ENCODE measurements at regions not wholly inside any gene's neighbourhood (a gene's known extent, or its start where the extent isn't known, plus 50 kb on each side); places are given as distances from the start of the nearest gene placed in this dataset.

DNA sequence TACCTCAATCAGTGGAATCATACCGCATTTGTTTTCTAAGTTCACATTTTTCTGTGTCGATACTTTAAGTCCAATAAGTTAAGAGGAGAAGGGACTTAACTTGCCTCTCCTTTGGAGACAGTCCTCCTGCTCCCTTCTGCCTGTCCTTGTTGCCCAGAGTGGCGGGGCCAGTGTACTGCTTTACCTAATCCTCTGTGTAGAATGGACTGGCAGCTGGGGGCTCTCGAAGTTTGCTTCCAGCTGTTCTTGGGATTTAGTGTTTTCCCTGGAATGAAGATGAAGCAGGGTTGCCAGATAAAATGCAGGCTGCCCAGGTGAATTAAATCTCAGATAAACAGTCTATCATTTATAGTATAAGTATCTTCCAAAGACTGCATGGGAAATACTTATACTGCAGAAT, 287.6 kb upstream of the C2CD4B start:
- H3K36me3 Mint-ChIP-seq (ENCODE audit: low read depth) = no peaks in the 10 kb centered on the region
- no peaks in the 10 kb centered on the region for H3K27me3 Mint-ChIP-seq (ENCODE audit: low read depth)
- no peak overlapping the region for H3K4me3 Mint-ChIP-seq
- no peaks in the 10 kb centered on the region for H3K9me3 Mint-ChIP-seq
- H3K27ac Mint-ChIP-seq = no peak overlapping the region
- H3K4me1 Mint-ChIP-seq (ENCODE audit: low read depth) = no peaks in the 10 kb centered on the region

- Mint-ChIP-seq H3K4me3 (no peak overlapping the region), H3K9me3 (no peaks in the 10 kb centered on the region), H3K4me1 (ENCODE audit: low read depth) (no peaks in the 10 kb centered on the region), H3K27me3 (ENCODE audit: low read depth) (no peaks in the 10 kb centered on the region), H3K36me3 (ENCODE audit: low read depth) (no peaks in the 10 kb centered on the region), H3K27ac (no peak overlapping the region)
These were observed 288.3 kb upstream of the C2CD4B start for GRCh38 chr15:62453375-62453774.

DNA sequence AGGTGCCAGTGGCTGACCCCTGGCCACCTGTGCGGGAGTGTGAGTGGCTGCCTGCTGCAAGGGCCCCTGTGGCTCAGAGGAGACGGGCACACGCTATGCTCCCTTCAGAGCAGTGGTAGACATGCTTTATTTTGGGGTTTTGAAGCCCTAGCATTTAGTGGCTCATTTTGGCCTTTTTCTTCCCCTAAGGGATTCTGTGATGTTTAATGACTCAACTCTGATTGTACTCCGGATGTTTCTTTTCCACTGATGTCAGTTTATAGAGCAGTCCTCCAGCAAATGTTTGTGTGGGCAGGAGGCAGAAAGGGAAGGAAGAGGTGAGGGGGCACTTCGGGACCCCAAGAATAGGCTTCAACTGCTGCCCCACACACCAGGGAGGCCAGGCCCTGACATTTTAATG, 288.9 kb upstream of the C2CD4B start:
- H3K4me3 Mint-ChIP-seq = no peak overlapping the region

DNA sequence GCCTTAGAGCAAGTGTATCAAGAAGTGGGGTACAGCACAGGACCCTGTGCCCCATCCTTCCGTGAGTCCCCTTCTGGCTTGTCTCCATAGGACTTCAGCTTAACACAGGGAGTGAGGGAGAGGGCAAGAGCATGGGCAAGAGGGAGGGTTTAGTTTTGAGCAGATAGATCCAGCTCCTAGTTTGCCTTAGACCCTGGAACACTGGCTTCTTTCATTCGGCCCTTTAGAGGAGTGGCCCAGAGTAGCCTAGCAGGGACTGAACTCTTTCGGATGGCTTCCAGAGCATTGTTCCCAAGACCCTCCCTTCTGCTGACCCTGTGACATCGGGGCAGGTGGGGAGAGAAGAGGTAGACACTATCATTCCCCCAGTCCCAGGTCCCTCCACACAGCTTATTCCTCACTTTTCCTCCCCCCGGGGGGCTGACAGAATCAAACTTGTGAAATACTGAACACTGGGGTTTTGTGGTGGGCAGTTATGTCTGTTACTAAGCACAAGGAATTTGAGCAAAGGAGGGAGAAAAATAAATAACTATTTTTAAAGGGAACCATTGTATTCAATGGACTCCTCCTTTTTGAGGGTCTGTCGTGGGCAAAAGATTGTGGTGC, 289.6 kb upstream of the C2CD4B start:
- no peaks in the 10 kb centered on the region for H3K4me1 Mint-ChIP-seq (ENCODE audit: low read depth)
- H3K36me3 Mint-ChIP-seq (ENCODE audit: low read depth) = no peaks in the 10 kb centered on the region
- H3K27me3 Mint-ChIP-seq (ENCODE audit: low read depth) = no peaks in the 10 kb centered on the region
- H3K27ac Mint-ChIP-seq = no peak overlapping the region
- H3K4me3 Mint-ChIP-seq = no peak overlapping the region
- no peaks in the 10 kb centered on the region for H3K9me3 Mint-ChIP-seq

More for the DNA sequence above, 288.9 kb upstream of the C2CD4B start:
- Mint-ChIP-seq H3K27me3 (ENCODE audit: low read depth) (no peaks in the 10 kb centered on the region), H3K36me3 (ENCODE audit: low read depth) (no peaks in the 10 kb centered on the region), H3K9me3 (no peaks in the 10 kb centered on the region), H3K27ac (no peak overlapping the region), H3K4me1 (ENCODE audit: low read depth) (no peaks in the 10 kb centered on the region)

- Mint-ChIP-seq H3K36me3 (ENCODE audit: low read depth) (no peaks in the 10 kb centered on the region), H3K4me1 (ENCODE audit: low read depth) (no peaks in the 10 kb centered on the region), H3K4me3 (no peak overlapping the region), H3K27ac (no peak overlapping the region), H3K9me3 (no peaks in the 10 kb centered on the region), H3K27me3 (ENCODE audit: low read depth) (no peaks in the 10 kb centered on the region)
These were observed 290.4 kb upstream of the C2CD4B start for GRCh38 chr15:62455441-62455921.

DNA sequence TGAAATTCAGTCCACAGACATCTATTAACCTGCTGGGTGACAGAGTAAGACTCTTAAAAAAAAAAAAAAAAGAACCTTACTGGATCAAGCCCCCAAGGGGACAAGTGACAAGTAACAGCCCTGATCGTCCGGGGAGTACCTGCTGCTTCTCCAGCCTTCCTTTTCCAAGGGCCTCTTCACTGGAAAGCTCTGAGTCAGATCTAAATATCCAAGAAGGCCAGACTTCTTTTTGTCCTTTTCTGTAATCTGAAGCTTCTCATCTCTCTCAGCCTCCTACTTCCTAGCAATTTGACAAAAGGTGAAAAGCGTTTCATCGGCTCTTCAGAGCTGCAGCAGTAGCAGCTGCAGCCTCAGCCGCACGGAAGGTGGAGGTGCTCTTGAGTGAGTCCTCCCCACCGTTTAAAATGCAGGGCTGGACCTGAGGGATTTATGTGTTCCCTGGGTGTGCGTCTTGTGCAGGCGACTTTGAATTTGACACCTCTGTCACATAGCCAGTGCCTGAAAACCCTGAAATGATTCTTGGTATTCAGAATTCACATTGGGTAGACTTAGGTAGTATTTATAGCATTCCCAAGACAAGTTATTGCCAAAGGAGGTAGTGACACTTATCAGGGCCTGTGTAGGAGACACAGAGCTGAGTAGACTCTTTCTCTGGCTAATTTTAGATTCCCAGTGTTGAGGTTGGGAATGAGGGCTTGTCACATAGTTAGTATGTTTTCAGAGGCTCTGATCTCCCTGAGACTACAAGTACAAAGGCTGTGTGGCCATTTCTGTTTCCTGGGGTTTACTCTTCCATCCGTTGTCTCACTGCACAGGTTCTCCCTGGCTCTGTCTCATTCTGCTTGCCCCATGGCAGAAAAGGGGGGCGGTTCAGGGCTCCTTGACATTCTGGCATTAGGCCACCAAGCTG, 291.2 kb upstream of the C2CD4B start:
- H3K27me3 Mint-ChIP-seq (ENCODE audit: low read depth) = no peaks in the 10 kb centered on the region
- no peaks in the 10 kb centered on the region for H3K4me1 Mint-ChIP-seq (ENCODE audit: low read depth)
- H3K4me3 Mint-ChIP-seq = no peak overlapping the region
- no peaks in the 10 kb centered on the region for H3K36me3 Mint-ChIP-seq (ENCODE audit: low read depth)
- no peak overlapping the region for H3K27ac Mint-ChIP-seq
- H3K9me3 Mint-ChIP-seq = no peaks in the 10 kb centered on the region

DNA sequence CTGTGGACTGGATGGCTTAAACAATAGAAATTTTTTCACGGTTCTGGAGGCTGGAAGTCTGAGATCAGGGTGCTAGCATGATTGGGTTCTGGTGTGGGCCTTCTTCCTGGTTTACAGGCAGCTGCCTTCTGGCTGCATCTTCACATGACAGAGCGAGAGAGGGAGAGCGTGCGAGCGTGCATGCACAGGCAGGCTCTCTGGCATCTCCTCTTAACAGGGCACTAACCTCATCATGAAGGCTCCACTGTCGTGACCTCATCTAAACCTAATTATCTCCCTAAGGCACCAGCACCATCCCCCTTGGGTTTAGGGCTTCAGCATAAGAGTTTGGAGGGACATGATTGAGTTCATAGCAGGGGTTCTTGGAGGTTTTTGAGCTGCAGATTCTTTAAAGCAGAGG, 292.0 kb upstream of the C2CD4B start:
- H3K36me3 Mint-ChIP-seq (ENCODE audit: low read depth) = no peaks in the 10 kb centered on the region

DNA sequence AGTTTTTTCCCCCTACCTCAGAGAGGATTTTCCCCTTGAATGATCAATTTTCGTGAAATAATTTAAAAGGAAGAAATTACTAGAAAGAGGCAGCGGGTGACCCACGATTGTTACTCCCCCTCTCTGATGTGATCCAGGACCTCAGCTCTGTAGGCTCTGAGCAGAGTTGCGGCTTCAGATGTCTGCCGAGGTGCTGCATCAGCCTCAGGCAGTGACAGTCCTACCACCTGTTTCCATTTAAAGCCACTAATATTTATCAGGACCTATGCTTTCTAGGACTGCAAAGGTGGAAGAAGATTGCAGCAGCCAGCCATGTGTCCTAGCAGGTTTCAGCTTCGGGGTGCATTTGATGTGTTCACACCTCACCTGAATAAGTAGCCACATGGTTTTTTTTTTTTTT, 294.8 kb upstream of the C2CD4B start:
- Mint-ChIP-seq H3K4me1 (ENCODE audit: low read depth) (no peaks in the 10 kb centered on the region), H3K9me3 (no peaks in the 10 kb centered on the region), H3K4me3 (no peak overlapping the region), H3K27ac (no peak overlapping the region), H3K36me3 (ENCODE audit: low read depth) (no peaks in the 10 kb centered on the region), H3K27me3 (ENCODE audit: low read depth) (peaks cover 7% of the 10 kb centered on the region)

More for the DNA sequence above, 292.0 kb upstream of the C2CD4B start:
- Mint-ChIP-seq H3K9me3 (no peaks in the 10 kb centered on the region), H3K27me3 (ENCODE audit: low read depth) (peaks cover 4% of the 10 kb centered on the region), H3K4me3 (no peak overlapping the region), H3K4me1 (ENCODE audit: low read depth) (no peaks in the 10 kb centered on the region), H3K27ac (no peak overlapping the region)

DNA sequence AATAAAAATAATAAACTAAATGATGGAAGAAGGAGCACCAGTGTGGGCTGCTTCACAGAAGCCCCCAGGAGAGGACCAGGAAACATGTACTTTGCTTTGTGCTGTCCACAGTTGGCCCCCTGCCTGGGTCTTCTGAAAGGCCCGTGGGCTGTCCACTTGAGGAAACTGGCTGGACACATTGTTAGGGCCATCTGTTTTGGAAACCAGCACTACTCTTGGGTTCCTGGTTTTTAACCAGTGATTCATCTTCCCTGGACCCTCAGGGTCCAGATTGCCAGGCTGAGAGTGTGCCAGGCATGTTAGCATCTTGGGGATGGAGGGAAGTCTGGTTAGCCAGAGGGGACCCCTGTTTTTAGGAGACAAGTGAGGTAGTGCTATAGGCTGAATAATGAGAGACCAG, 297.2 kb upstream of the C2CD4B start:
- Mint-ChIP-seq H3K9me3 (no peaks in the 10 kb centered on the region), H3K4me1 (ENCODE audit: low read depth) (no peaks in the 10 kb centered on the region), H3K4me3 (no peak overlapping the region), H3K27me3 (ENCODE audit: low read depth) (peaks cover 11% of the 10 kb centered on the region), H3K36me3 (ENCODE audit: low read depth) (no peaks in the 10 kb centered on the region), H3K27ac (no peak overlapping the region)

DNA sequence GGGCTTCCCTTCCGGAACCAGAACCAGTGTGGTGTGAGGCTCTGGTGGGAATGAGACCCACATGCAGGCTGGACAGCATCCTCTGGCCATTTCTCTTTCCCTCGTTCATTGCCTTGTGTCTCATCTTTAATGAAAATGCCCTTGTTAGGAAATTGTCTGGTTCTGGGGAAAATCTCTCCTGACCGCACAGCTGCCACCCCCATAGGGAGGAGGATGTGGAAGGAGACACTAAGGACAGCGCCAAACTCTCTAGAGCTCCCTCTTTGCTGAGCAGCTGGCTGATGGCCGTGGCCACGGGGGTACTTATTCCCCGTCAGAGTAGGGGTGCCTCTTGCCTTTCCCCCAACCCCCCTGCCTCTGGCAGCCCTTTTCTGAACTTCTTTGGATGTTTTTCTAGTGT, 297.6 kb upstream of the C2CD4B start:
- Mint-ChIP-seq H3K9me3 (no peaks in the 10 kb centered on the region), H3K36me3 (ENCODE audit: low read depth) (no peaks in the 10 kb centered on the region), H3K4me3 (no peak overlapping the region), H3K27me3 (ENCODE audit: low read depth) (peaks cover 11% of the 10 kb centered on the region), H3K4me1 (ENCODE audit: low read depth) (no peaks in the 10 kb centered on the region), H3K27ac (no peak overlapping the region)

DNA sequence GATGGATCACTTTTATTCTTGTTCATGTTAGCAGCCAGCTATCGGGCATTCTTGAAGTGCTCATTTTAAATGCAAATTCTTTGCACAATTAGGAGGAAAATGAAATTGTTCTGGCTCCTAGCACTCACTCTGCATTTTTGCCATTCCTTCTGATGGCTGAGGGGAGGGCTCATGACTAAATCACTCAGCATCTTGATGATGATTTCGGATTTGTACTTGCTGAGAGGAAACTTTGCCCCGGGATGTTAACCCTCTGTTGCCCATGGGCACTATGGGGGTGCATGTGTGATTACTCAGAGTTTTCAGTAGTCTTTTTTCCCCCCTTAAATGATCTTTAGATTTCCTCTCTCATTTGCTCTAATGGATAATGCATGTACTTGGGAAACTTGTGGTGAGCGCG, 299.6 kb upstream of the C2CD4B start:
- Mint-ChIP-seq H3K27me3 (ENCODE audit: low read depth) (peaks cover 11% of the 10 kb centered on the region), H3K4me1 (ENCODE audit: low read depth) (no peaks in the 10 kb centered on the region), H3K27ac (no peak overlapping the region)

DNA sequence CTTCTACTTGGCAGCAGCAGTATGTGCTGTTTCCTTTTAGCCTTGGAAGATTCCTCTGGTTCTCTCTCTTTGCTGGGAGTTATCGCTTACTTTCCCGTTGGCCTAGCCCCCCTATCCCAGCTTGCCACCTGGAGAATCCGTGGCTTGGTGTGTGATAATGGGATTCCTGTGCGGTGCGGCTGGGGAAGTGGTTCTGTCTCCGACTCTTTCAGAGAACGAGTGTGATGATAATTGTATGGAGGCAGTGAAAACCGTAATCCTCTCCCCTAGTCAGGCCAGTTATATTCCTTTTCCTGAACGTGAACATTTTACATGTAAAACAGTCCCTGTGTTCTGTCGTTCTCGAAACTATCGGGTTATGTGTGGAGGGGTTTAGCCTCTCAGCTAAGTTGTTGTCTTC, 300.1 kb upstream of the C2CD4B start:
- Mint-ChIP-seq H3K27me3 (ENCODE audit: low read depth) (peaks cover 11% of the 10 kb centered on the region), H3K9me3 (no peaks in the 10 kb centered on the region), H3K27ac (no peak overlapping the region), H3K4me3 (no peak overlapping the region), H3K36me3 (ENCODE audit: low read depth) (no peaks in the 10 kb centered on the region), H3K4me1 (ENCODE audit: low read depth) (no peaks in the 10 kb centered on the region)

More for the DNA sequence above, 299.6 kb upstream of the C2CD4B start:
- no peaks in the 10 kb centered on the region for H3K9me3 Mint-ChIP-seq
- no peak overlapping the region for H3K4me3 Mint-ChIP-seq
- no peaks in the 10 kb centered on the region for H3K36me3 Mint-ChIP-seq (ENCODE audit: low read depth)

- no peaks in the 10 kb centered on the region for H3K36me3 Mint-ChIP-seq (ENCODE audit: low read depth)
- H3K27ac Mint-ChIP-seq = no peak overlapping the region
- H3K27me3 Mint-ChIP-seq (ENCODE audit: low read depth) = peaks cover 7% of the 10 kb centered on the region
- no peaks in the 10 kb centered on the region for H3K9me3 Mint-ChIP-seq
- no peak overlapping the region for H3K4me3 Mint-ChIP-seq
- peaks cover 4% of the 10 kb centered on the region for H3K4me1 Mint-ChIP-seq (ENCODE audit: low read depth)
These were observed 304.4 kb upstream of the C2CD4B start for GRCh38 chr15:62469478-62469873.

- no peaks in the 10 kb centered on the region for H3K9me3 Mint-ChIP-seq
- no peaks in the 10 kb centered on the region for H3K36me3 Mint-ChIP-seq (ENCODE audit: low read depth)
- H3K27ac Mint-ChIP-seq = no peak overlapping the region
- no peak overlapping the region for H3K4me3 Mint-ChIP-seq
- peaks cover 3% of the 10 kb centered on the region for H3K27me3 Mint-ChIP-seq (ENCODE audit: low read depth)
- peaks cover 4% of the 10 kb centered on the region for H3K4me1 Mint-ChIP-seq (ENCODE audit: low read depth)
These were observed 305.0 kb upstream of the C2CD4B start for GRCh38 chr15:62469874-62470688.
